HG03135 (cell line): ENCODE measurements at regions not wholly inside any gene's neighbourhood (a gene's known extent, or its start where the extent isn't known, plus 50 kb on each side); places are given as distances from the start of the nearest gene placed in this dataset.
"Not testable (repeated sequence)": the region's sequence is repeated elsewhere in the genome, so short reads cannot be mapped to it uniquely, and the experiment has no call there.

Experiments
- ATAC-seq: cut with Tn5 transposase; IDR thresholded peaks from one replicate; pipeline ENCODE4 v1.9.1; 2021; ENCODE audit warnings: mild to moderate bottlenecking, moderate library complexity; ENCODE audit not compliant: unreplicated experiment

DNA sequence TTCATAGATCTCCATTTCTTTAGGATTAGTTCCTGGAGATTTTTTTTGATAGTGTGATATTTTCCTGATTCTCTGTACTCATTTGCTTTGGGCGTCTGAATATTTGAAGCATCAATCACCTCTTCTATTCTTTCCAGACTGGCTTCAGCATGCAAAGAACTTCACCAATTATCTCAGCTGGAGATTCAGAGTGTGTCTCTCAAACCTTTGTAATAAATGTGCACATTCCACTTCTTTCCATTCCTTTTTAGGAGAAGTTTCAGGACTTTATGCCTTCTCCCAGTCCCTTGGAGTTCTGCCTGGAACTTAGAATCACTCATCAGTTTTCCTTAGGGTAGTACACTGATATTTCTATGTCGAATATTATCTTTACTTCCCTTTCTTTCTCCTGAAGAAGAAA lies 334.8 kb downstream of the TEX13C start:
- no peak for ATAC-seq

GRCh38 chrX:125673758-125674157 lies 354.1 kb downstream of the TEX13C start:
- no peak for ATAC-seq

DNA sequence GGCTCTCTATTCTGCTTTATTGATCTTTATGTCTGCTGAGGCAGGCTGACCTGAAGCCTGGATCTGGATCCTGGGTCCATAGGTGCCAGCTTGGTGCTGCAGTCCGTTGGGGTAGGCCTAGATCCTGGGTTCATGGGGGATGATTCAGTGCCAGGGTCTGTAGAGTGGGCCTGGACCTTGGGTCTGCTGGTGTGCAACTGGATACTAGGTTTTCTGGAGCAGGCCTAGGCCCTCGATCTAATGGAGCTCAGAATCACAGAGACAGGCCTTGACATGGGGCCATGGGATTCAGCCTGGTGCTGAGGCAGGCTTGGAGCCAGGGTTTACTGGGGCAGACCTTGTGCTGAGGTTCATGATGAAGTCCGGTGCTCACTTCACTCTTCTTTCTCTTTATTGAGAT lies 358.6 kb downstream of the TEX13C start:
- ATAC-seq, result no peak

DNA sequence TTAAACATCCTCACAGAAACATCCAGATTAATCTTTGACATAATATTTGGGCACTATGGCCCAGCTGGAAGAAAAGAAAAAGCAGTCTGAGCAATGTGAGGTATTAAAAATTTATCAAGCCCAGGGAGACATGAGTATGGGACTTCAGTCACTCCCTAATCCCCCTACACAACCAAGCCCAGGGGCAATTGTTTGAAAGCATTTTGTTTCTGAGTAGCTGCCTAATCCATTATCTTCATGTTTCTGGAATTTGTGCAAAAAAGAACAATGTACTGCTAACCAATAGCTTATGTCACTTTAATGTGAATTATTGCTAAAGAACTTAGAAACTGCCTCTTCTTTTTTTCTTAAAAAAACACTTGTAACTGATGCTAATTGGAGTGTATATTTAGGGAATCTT lies 360.7 kb downstream of the TEX13C start:
- no peak for ATAC-seq

DNA sequence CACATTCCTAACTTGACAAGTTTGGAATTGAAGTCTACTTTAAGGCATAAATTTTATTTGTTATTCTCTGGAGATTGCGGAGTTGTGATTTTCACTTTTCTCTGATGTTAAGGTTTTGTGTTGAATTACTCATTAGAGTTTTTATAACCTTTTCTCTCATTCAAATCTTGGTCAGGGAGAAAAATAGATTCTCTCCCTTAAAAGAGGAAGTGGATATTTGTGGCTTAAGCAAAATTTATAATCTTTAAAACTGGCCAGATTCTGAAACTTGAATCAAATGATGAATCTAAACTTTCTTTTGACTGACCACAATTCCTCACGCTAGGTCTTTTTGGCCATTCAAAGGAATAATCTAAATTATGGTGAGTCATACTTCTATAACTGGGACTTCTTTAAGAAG lies 361.4 kb downstream of the TEX13C start:
- no peak for ATAC-seq

- no peak for ATAC-seq
Observed at GRCh38 chrX:125681507-125681906, 361.8 kb downstream of the TEX13C start.

DNA sequence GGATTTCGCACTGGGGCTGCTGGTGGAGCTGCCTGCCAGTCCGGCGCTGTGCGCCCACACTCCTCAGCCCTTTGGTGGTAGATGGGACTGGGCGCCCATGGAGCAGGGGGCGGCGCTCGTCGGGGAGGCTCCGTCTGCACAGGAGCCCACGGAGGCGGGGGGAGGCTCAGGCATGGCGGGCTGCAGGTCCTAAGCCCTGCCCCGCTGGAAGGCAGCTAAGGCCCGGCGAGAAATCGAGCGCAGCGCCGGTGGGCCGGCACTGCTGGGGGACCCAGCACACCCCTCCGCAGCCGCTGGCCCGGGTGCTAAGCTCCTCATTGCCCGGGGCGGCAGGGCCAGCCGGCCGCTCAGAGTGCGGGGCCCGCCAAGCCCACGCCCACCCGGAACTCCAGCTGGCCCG lies 370.9 kb downstream of the TEX13C start:
- ATAC-seq, result not testable (repeated sequence)

GRCh38 chrX:125694171-125694570 lies 374.5 kb downstream of the TEX13C start:
- ATAC-seq, result no peak

- no peak for ATAC-seq
Observed at GRCh38 chrX:125709074-125709473, 389.4 kb downstream of the TEX13C start.

DNA sequence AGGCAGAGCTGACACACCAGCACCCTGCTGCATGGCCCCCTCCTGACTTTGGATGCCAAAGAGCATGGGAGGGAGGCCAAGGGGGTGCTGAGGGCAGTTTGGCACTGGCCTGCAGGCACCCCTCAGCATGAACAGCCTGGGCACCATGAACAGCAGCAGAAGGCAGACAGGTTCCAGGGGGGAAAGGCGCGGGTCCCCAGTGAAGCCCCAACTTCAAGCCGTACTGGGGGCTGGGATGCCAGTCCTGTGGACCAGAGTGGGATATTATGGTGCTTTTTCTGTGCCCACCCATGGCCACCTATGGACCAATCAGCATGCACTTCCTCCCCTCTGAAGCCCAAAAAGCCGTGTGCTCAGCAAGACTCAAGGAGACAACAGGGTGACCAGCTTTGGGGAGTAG lies 389.9 kb downstream of the TEX13C start:
- ATAC-seq, result no peak

GRCh38 chrX:125710403-125711062 lies 390.9 kb downstream of the TEX13C start:
- no peak for ATAC-seq

- no peak for ATAC-seq
Observed at GRCh38 chrX:125711103-125711502, 391.4 kb downstream of the TEX13C start.

GRCh38 chrX:125713633-125714032 lies 394.0 kb downstream of the TEX13C start:
- ATAC-seq, result no peak

DNA sequence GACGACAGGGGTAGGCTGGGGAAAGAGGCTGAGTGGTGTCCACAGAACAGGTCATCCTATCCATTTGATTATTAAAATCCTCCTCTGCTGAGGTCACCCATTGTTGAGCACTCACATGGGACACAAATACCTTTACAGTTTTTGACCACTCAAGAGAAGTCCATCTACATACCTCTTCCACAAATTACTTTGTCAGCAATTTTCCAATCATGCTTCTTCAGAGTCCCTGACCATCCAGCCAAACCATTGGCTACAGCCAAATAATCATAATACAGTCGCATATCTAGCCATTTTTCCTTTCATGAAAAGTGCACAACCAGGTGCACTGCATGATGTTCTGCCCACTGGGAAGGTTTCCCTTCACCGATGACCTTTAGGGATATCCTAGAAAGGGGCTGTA lies 407.4 kb downstream of the TEX13C start:
- ATAC-seq, result no peak

DNA sequence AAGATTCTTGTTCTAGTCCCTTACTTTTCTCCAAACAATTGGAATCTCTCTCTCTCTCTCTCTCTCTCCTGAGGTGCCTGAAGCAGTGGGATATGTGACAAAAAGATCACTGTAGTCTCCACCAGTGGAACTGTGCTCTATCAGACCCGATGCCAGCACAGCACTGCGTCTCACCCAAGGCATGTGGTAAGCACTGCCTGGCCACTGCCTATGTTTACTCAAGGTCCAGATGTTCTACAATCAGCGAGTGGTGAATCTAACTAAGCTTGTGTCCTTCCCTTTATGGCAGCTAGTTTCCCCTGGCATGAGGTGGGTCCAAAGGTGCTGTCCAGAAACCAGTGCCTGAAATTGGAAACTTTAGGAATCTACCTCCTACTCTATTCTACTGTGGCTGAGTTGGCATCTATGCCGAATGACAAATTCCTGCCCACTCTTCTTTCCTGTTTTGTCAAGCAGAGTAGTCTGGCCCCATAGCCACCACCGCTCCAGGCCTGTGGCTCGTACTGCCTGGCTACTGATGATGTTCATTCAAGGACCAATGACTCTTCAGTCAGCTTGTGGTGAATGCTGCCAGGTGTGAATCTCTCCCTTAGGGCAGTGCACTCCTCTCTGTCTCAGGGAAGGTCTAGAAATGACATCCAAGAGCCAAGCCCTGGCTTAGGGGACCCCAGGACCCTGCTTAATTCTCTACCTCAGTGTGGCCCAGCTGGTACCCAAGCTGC lies 416.5 kb downstream of the TEX13C start:
- ATAC-seq, result no peak

- ATAC-seq, result no peak
Observed at GRCh38 chrX:125742811-125743210, 423.1 kb downstream of the TEX13C start.

- no peak for ATAC-seq
Observed at GRCh38 chrX:125744914-125745313, 421.2 kb downstream of the DCAF12L2 start.

DNA sequence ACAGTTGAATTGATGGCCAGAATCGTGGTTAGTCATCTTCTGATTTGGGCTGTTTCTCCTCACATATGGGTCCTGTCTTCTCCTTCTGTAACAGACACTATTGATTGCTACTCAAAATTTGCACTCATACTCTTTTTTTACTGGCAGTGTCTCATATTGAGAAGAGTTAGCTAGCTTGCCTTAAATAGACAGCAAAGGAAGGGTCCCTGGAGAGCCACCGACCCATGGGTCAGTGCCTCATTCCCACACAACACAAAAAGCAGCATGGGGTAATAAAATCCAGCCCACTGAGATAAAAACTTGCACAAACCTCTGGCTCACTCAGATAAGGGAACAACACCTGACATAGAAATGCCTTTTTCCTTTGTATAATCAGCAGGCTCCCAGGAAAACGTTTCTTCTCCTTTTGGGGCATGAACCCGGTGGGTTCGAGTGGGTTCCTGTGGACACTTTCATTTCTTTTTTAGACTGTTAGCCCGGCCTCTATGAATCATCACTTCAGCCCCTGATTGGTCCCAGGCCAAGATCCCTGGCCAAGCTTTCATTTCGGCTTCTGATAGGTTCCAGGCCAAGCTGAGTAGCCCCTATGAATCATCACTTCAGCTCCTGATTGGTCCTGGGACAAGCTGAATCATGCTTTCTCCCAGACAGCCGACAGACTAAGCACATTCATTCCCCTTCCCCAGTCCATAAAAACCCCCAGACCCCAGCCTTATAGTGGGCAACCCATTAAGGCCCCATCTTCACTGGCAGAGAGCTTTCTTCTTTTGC lies 408.1 kb downstream of the DCAF12L2 start:
- no peak for ATAC-seq

- ATAC-seq, result no peak
Observed at GRCh38 chrX:125758819-125759218, 407.3 kb downstream of the DCAF12L2 start.

DNA sequence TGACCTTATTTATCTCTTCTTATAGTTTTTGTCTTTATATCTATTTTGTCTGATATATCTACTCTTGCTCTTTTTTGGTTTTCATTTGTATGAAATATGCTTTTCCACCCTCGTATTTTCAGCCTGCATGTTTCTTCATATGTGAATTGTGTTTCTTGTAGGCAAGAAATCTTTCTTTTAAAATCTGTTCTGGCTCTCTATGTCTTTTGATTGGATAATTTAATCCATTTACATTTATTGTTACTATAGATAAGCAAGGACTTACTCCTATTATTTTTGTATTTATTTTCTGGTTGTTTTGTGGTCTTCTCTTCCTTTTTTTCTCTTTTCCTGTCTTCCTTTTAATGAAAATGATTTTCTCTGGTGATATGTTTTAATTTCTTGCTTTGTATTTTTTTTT lies 403.1 kb downstream of the DCAF12L2 start:
- ATAC-seq, result no peak

DNA sequence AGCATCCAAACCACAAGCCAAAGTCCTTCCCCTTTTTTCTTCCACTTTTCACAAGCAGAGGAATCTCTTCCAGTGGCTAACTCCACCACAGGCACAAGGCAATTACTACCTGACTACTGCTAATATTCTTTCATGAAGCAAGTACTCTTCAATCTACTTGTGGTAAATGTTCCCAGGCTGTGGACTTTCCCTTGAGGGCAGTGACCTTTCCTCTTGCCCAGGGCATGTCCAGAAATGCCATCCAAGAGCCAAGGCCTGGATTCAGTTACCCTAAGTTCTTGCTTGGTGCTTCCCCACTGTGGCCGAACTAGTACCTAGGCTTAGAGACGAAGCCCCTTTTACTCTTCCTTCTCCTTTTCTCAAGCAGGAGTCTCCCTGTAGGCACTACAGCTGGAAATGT lies 400.7 kb downstream of the DCAF12L2 start:
- ATAC-seq, result no peak

- ATAC-seq, result no peak
Observed at GRCh38 chrX:125769628-125770027, 396.5 kb downstream of the DCAF12L2 start.
